Vagina (tissue), 2 donors: ENCODE measurements at regions not wholly inside any gene's neighbourhood (a gene's known extent, or its start where the extent isn't known, plus 50 kb on each side); places are given as distances from the start of the nearest gene placed in this dataset.
"Not testable (repeated sequence)": the region's sequence is repeated elsewhere in the genome, so short reads cannot be mapped to it uniquely, and the experiment has no call there.

Experiments used
- DNase-seq, 2 donors: peaks; one replicate each; pipeline ENCODE4 v3.0.0-alpha.2; 2017; ENCODE audit errors: extremely low spot score in 2 of 2
- H3K27ac ChIP-seq: fragments of 200-600 bp; sonication (generic); one replicate; pipeline ENCODE4 v1.5.1; 2019
- H3K27me3 ChIP-seq: fragments of 200-600 bp; sonication (generic); one replicate; pipeline ENCODE4 v1.5.1; 2019
- H3K36me3 ChIP-seq, 2 donors: fragments of 200-600 bp; sonication (generic); one replicate each; pipeline ENCODE4 v1.5.1; 2017 to 2019
- H3K4me1 ChIP-seq: fragments of 200-600 bp; sonication (generic); one replicate; pipeline ENCODE4 v1.5.1; 2019
- H3K4me3 ChIP-seq, 2 donors: fragments of 200-600 bp; sonication (generic); 1 replicate in 1 of 2; 2 replicates in 1 of 2; pipeline ENCODE4 v1.5.1; 2016 to 2019
- H3K9me3 ChIP-seq: fragments of 200-600 bp; sonication (generic); one replicate; pipeline ENCODE4 v1.5.1; 2019
- CTCF ChIP-seq, 3 experiments: fragments of 450-650 bp in 2 of 3; fragments of 200-600 bp in 1 of 3; sonication (generic) in 1 of 3; IDR thresholded peaks; one replicate each; pipeline ENCODE4 v1.5.1; 2017 to 2019; ENCODE audit warnings: antibody characterized with exemption in 3 of 3, mild to moderate bottlenecking in 2 of 3, moderate library complexity in 2 of 3
- POLR2A ChIP-seq, 2 donors: fragments of 450-650 bp; IDR thresholded peaks; one replicate each; pipeline ENCODE4 v1.6.1; 2017; ENCODE audit warnings: antibody characterized with exemption in 2 of 2, mild to moderate bottlenecking in 2 of 2, moderate library complexity in 2 of 2
- POLR2AphosphoS5 ChIP-seq, 2 donors: sonication (generic); formaldehyde crosslinking; IDR thresholded peaks; one replicate each; pipeline ENCODE4 v1.9.0; 2017; ENCODE audit warnings: antibody characterized with exemption in 2 of 2, mild to moderate bottlenecking in 2 of 2, low read depth in 1 of 2; ENCODE audit not compliant: insufficient read depth in 1 of 2
- intact Hi-C: fragments of 100-400 bp; cut with DNase I; formaldehyde crosslinking; loops from one replicate; pipeline ENCODE4 v1.15.1; 2023

- Histone ChIP-seq H3K27me3 (no peaks in the 10 kb centered on the region), H3K9me3 (no peaks in the 10 kb centered on the region), H3K4me1 (no peaks in the 10 kb centered on the region), H3K27ac (no peak overlapping the region), H3K4me3 (no peak overlapping the region), H3K36me3 (no peaks in the 10 kb centered on the region)
- DNase-seq = no peak
- TF ChIP-seq POLR2AphosphoS5 (IDR thresholded peaks at IDR 0.05; ENCODE audit: insufficient read depth in 1 of 2, low read depth in 1 of 2) (no peak), POLR2A (IDR thresholded peaks at IDR 0.05) (no peak), CTCF (IDR thresholded peaks at IDR 0.05) (no peak)
- intact Hi-C loops = no loop called here
Measured at GRCh38 chr11:26860895-26861294, 133.0 kb upstream of the FIBIN start.

GRCh38 chr11:26862801-26863200 is 131.1 kb upstream of the FIBIN start:
- DNase-seq = no peak
- no peak overlapping the region for H3K4me3 ChIP-seq
- H3K27me3 ChIP-seq = no peaks in the 10 kb centered on the region
- no peaks in the 10 kb centered on the region for H3K9me3 ChIP-seq
- no peaks in the 10 kb centered on the region for H3K4me1 ChIP-seq
- no peak overlapping the region for H3K27ac ChIP-seq
- TF ChIP-seq POLR2A (IDR thresholded peaks at IDR 0.05) = no peak
- no peak for TF ChIP-seq CTCF (IDR thresholded peaks at IDR 0.05)
- TF ChIP-seq POLR2AphosphoS5 (IDR thresholded peaks at IDR 0.05; ENCODE audit: insufficient read depth in 1 of 2, low read depth in 1 of 2) = no peak
- H3K36me3 ChIP-seq = no peaks in the 10 kb centered on the region
- intact Hi-C loops = no loop called here

- Histone ChIP-seq H3K36me3 (no peaks in the 10 kb centered on the region), H3K4me3 (no peak overlapping the region), H3K27ac (no peak overlapping the region), H3K4me1 (no peaks in the 10 kb centered on the region), H3K27me3 (no peaks in the 10 kb centered on the region), H3K9me3 (no peaks in the 10 kb centered on the region)
- TF ChIP-seq POLR2AphosphoS5 (IDR thresholded peaks at IDR 0.05; ENCODE audit: insufficient read depth in 1 of 2, low read depth in 1 of 2) (no peak), POLR2A (IDR thresholded peaks at IDR 0.05) (no peak), CTCF (IDR thresholded peaks at IDR 0.05) (no peak)
- intact Hi-C loops = no loop called here
- no peak for DNase-seq
Measured at GRCh38 chr11:26865703-26866102, 128.2 kb upstream of the FIBIN start.

- H3K27me3 ChIP-seq = no peaks in the 10 kb centered on the region
- no peaks in the 10 kb centered on the region for H3K9me3 ChIP-seq
- no peak for DNase-seq
- no peak overlapping the region for H3K4me3 ChIP-seq
- intact Hi-C loops = no loop called here
- TF ChIP-seq POLR2A (IDR thresholded peaks at IDR 0.05) = no peak
- no peak for TF ChIP-seq CTCF (IDR thresholded peaks at IDR 0.05)
- TF ChIP-seq POLR2AphosphoS5 (IDR thresholded peaks at IDR 0.05; ENCODE audit: insufficient read depth in 1 of 2, low read depth in 1 of 2) = no peak
- no peak overlapping the region for H3K27ac ChIP-seq
- no peaks in the 10 kb centered on the region for H3K36me3 ChIP-seq
- H3K4me1 ChIP-seq = no peaks in the 10 kb centered on the region
Measured at GRCh38 chr11:26867286-26867685, 126.6 kb upstream of the FIBIN start.

- Histone ChIP-seq H3K36me3 (no peaks in the 10 kb centered on the region), H3K27ac (no peak overlapping the region), H3K4me3 (no peak overlapping the region), H3K9me3 (no peaks in the 10 kb centered on the region), H3K27me3 (no peaks in the 10 kb centered on the region), H3K4me1 (no peaks in the 10 kb centered on the region)
- no peak for DNase-seq
- no peak for TF ChIP-seq POLR2AphosphoS5 (IDR thresholded peaks at IDR 0.05; ENCODE audit: insufficient read depth in 1 of 2, low read depth in 1 of 2)
- no peak for TF ChIP-seq CTCF (IDR thresholded peaks at IDR 0.05)
- TF ChIP-seq POLR2A (IDR thresholded peaks at IDR 0.05) = no peak
- intact Hi-C loops = no loop called here
Measured at GRCh38 chr11:26878959-26879581, 114.8 kb upstream of the FIBIN start.

GRCh38 chr11:26882363-26882880 is 111.5 kb upstream of the FIBIN start:
- H3K4me1 ChIP-seq, DNase-seq, H3K36me3 ChIP-seq, H3K27me3 ChIP-seq, intact Hi-C loops, H3K27ac ChIP-seq, H3K9me3 ChIP-seq, H3K4me3 ChIP-seq: not testable (repeated sequence)
